ENCODE measurements at regions not wholly inside any gene's neighbourhood (a gene's known extent, or its start where the extent isn't known, plus 50 kb on each side); places are given as distances from the start of the nearest gene placed in this dataset.

DNA sequence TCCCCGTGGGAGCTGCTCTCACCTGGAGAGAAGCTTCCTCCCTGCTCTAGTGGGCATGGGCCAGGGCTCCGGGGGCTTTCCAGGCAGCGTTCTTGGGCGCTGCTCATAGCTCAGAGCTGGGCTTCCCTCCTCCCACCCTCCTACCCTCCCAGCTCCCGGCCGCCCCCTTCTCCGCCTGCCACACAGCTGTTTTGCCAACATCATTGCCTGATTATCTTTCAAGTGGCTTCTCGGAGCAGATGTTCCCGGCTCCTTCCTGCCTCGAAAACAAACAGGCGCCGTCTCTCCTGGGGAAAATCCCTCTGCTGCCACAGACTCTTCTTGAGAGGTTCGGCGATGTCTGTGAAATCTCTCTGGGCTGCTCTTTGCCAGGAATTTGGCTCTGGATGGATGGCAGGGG is 195.6 kb downstream of the RPLP1 start:
- Histone ChIP-seq H3K27me3 (no peaks in the 10 kb centered on the region), H3K9me3 (no peaks in the 10 kb centered on the region), H3K4me1 (peaks cover 5 to 6% of the 10 kb centered on the region in 2 donors), H3K27ac (no peak overlapping the region), H3K4me3 (replicated peaks in 1 of 3) (no peak overlapping the region), H3K36me3 (no peaks in the 10 kb centered on the region)
- TF ChIP-seq, protein P1, sequence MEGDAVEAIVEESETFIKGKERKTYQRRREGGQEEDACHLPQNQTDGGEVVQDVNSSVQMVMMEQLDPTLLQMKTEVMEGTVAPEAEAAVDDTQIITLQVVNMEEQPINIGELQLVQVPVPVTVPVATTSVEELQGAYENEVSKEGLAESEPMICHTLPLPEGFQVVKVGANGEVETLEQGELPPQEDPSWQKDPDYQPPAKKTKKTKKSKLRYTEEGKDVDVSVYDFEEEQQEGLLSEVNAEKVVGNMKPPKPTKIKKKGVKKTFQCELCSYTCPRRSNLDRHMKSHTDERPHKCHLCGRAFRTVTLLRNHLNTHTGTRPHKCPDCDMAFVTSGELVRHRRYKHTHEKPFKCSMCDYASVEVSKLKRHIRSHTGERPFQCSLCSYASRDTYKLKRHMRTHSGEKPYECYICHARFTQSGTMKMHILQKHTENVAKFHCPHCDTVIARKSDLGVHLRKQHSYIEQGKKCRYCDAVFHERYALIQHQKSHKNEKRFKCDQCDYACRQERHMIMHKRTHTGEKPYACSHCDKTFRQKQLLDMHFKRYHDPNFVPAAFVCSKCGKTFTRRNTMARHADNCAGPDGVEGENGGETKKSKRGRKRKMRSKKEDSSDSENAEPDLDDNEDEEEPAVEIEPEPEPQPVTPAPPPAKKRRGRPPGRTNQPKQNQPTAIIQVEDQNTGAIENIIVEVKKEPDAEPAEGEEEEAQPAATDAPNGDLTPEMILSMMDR (IDR thresholded peaks at IDR 0.05), result no peak
- no peak for TF ChIP-seq POLR2A (IDR thresholded peaks at IDR 0.05)
- intact Hi-C loops (cut with DNase I), result no loop called here
- DNase-seq, result no peak
- 49 to 55% methylated on average over 14 of the region's 14 CpGs for WGBS, 2 donors

DNA sequence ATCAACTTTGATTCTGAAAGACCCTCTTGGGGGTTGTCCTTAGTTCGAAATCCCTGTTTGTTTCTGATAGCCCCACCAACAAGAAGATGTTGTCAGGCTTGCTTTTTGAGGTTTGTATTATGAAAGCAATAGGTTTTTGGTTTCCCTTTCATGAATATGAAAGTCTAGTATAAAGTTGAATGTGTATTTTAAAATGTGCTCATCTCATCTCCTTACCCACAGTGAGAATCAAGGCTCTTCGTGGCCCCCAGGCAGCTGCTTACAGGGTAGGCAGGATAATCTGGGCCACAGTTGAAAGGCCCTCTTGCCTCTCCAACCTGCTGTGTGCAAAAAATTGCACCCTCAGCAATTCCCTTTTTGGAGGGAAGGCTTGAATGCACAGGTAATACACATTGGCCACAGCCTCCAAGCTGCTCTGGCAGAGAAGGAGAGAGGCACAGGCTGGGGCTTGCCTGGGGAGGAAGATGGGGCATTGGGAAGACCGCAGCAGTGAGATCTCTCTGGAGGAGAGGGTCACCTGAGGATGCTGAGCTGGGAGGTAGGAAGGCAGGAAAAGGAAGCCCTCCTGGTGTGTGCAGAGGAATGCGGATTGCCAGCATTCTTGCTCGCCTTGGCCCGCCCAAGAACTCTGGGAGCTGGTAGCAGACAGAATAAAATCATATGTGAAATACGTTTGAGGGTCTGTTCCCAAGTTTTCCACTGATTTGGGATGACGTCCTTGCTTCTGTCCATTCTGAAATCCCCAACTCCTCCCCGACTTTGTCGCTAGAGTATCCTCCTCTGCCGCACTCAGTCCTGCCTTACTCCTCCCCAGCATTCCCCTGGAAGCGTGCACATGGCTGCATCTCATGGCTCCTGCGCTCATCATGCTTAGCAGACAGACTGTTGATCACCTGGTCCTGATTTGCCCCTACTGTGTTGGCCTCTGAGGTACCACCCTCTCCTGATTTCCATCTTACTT is 196.4 kb downstream of the RPLP1 start:
- WGBS, 2 donors, result 57 to 66% methylated on average over 13 of the region's 13 CpGs
- Histone ChIP-seq H3K4me3 (replicated peaks in 1 of 3) (no peak overlapping the region), H3K36me3 (no peaks in the 10 kb centered on the region), H3K4me1 (peaks cover 5 to 6% of the 10 kb centered on the region in 2 donors), H3K27me3 (no peaks in the 10 kb centered on the region), H3K27ac (no peak overlapping the region), H3K9me3 (no peaks in the 10 kb centered on the region)
- no peak for DNase-seq
- intact Hi-C loops (cut with DNase I), result no loop called here
- TF ChIP-seq, protein P1 (IDR thresholded peaks at IDR 0.05), result no peak
- TF ChIP-seq POLR2A (IDR thresholded peaks at IDR 0.05), result no peak

DNA sequence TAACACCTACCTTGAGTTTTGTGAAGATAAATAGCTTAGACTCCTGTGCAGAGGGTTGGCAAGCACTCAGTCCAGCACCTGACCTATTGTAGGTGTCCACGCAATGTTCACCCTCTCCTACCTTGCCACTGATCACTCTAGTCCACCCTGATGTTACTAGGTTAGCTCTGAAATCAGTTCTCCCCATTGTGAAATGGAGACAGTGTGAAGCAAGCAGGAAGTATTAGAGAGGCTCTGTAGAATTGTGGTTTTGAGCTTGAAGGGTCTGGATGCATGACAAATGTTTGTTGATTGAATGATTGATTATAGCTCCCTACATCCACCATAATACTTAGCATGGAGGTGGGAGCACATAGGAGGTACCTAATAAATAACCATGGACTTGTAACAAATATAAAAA is 199.7 kb downstream of the RPLP1 start:
- 100% methylated on average over 1 of the region's 1 CpG for WGBS, 2 donors
- intact Hi-C loops (cut with DNase I), result no loop called here
- H3K27me3 ChIP-seq, result no peaks in the 10 kb centered on the region
- no peaks in the 10 kb centered on the region for H3K36me3 ChIP-seq
- no peak overlapping the region for H3K4me3 ChIP-seq (replicated peaks in 1 of 3)
- H3K9me3 ChIP-seq, result no peaks in the 10 kb centered on the region
- H3K27ac ChIP-seq, result no peak overlapping the region
- DNase-seq, result no peak
- TF ChIP-seq, protein P1 (IDR thresholded peaks at IDR 0.05), result no peak
- TF ChIP-seq POLR2A (IDR thresholded peaks at IDR 0.05), result no peak
- peaks cover 0 to 2% of the 10 kb centered on the region in 2 donors for H3K4me1 ChIP-seq

DNA sequence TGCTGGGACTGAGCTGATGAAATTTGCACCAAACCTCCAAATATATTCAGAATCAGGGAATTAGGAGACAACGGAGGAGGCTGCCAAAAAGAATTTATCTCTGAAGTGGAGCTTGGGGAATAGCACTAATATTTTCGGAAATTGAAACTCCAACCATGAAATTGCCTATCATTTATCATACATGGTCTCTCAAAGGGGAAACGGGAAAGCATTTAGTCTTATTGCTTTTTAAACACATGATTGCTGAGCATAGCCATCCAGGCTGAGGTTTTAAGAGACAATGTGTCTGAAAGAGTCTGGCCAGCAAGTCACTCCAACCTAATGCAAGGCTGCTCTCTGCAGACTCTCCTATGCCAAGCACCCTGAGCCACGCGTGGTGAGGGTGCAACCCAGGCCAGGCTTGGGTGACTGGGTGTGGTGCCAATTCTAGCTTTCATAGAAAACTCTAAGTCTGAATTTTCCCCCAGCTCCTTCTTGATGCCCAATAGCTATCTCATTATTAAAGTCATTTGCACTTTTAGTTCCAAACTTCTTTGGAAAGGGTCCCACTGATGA is 200.2 kb downstream of the RPLP1 start:
- TF ChIP-seq POLR2A (IDR thresholded peaks at IDR 0.05), result no peak
- TF ChIP-seq, protein P1 (IDR thresholded peaks at IDR 0.05), result no peak
- 75 to 84% methylated on average over 5 of the region's 5 CpGs for WGBS, 2 donors
- no peaks in the 10 kb centered on the region for H3K27me3 ChIP-seq
- no peak for DNase-seq
- H3K9me3 ChIP-seq, result no peaks in the 10 kb centered on the region
- no peaks in the 10 kb centered on the region for H3K4me1 ChIP-seq
- H3K27ac ChIP-seq, result no peak overlapping the region
- no peak overlapping the region for H3K4me3 ChIP-seq (replicated peaks in 1 of 3)
- H3K36me3 ChIP-seq, result no peaks in the 10 kb centered on the region
- intact Hi-C loops (cut with DNase I), result no loop called here

DNA sequence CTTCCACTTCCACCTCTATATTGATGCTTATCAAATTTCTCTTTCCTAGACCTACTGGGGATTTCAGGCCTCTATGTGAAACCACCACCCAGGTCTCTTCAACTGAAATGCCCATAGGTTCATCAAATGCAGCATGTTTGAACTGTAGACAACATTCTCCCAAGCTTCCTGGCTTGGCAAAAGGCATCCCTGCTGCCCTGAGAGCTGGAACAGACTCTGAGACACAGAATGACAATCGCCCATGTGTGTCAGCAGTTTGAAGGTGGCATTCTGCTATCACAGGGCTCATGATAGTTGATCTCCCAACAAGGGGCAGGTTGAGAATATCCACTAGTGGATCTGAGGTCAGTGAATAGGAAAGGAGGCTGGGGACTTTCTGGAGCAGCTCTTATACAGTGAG is 200.7 kb downstream of the RPLP1 start:
- Histone ChIP-seq H3K27ac (no peak overlapping the region), H3K27me3 (no peaks in the 10 kb centered on the region), H3K36me3 (no peaks in the 10 kb centered on the region), H3K4me3 (replicated peaks in 1 of 3) (no peak overlapping the region), H3K4me1 (no peaks in the 10 kb centered on the region), H3K9me3 (no peaks in the 10 kb centered on the region)
- TF ChIP-seq, protein P1 (IDR thresholded peaks at IDR 0.05), result no peak
- no peak for TF ChIP-seq POLR2A (IDR thresholded peaks at IDR 0.05)
- intact Hi-C loops (cut with DNase I), result no loop called here
- DNase-seq, result no peak
- WGBS, 2 donors, result 92 to 100% methylated on average over 1 of the region's 1 CpG

Data from thyroid gland (tissue), 4 donors.